Loucy (cell line): ENCODE measurements at regions not wholly inside any gene's neighbourhood (a gene's known extent, or its start where the extent isn't known, plus 50 kb on each side); places are given as distances from the start of the nearest gene placed in this dataset.

ENCODE experiments used
- EZH2phosphoT487 ChIP-seq: fragments of 200-600 bp; IDR thresholded peaks from 2 replicates; pipeline ENCODE4 v1.6.1; 2018; ENCODE audit warnings: antibody characterized with exemption, mild to moderate bottlenecking, moderate library complexity, borderline replicate concordance
- TF ChIP-seq, protein P1 (sequence below): fragments of 200-600 bp; sonication (generic); conservative IDR thresholded peaks from 2 replicates; pipeline ENCODE4 v1.5.1; 2014; ENCODE audit warnings: mild to moderate bottlenecking, antibody characterized with exemption, low read length

DNA sequence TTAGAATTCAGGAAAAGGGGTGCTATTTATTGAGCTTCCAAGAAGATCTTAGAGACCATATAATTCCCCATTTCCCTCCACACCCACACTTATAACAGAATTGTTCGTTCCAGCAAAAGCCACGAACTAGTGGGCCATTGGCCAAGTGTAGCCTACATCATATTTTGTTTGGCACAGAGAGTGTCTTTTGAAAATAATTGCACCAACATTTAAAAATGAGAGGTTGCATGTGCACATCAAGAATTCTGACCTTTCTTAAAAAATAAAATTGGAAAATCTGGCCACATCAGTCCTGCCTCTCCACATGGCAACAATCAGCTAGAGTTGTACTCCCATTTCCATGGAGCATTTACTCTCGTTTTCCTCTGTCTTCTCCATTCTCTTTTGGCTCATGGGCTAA lies 655.5 kb upstream of the FANCL start:
- TF ChIP-seq, protein P1, sequence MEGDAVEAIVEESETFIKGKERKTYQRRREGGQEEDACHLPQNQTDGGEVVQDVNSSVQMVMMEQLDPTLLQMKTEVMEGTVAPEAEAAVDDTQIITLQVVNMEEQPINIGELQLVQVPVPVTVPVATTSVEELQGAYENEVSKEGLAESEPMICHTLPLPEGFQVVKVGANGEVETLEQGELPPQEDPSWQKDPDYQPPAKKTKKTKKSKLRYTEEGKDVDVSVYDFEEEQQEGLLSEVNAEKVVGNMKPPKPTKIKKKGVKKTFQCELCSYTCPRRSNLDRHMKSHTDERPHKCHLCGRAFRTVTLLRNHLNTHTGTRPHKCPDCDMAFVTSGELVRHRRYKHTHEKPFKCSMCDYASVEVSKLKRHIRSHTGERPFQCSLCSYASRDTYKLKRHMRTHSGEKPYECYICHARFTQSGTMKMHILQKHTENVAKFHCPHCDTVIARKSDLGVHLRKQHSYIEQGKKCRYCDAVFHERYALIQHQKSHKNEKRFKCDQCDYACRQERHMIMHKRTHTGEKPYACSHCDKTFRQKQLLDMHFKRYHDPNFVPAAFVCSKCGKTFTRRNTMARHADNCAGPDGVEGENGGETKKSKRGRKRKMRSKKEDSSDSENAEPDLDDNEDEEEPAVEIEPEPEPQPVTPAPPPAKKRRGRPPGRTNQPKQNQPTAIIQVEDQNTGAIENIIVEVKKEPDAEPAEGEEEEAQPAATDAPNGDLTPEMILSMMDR = no peak
- no peak for TF ChIP-seq EZH2phosphoT487
